Gastrocnemius medialis (tissue), 4 donors: ENCODE measurements at regions not wholly inside any gene's neighbourhood (a gene's known extent, or its start where the extent isn't known, plus 50 kb on each side); places are given as distances from the start of the nearest gene placed in this dataset.

Experiments used
- POLR2A ChIP-seq, 2 donors: fragments of 450-650 bp; IDR thresholded peaks; one replicate each; pipeline ENCODE4 v1.6.1; 2017; ENCODE audit warnings: antibody characterized with exemption in 2 of 2, mild to moderate bottlenecking in 2 of 2, moderate library complexity in 2 of 2
- TF ChIP-seq, protein P1 (sequence below), 5 experiments: fragments of 450-650 bp in 3 of 5; fragments of 200-600 bp in 2 of 5; sonication (generic) in 2 of 5; IDR thresholded peaks in 4 of 5; conservative IDR thresholded peaks in 1 of 5; 1 replicate in 4 of 5; 2 replicates in 1 of 5; pipeline ENCODE4 v1.5.1; 2016 to 2019; ENCODE audit warnings: antibody characterized with exemption in 5 of 5, mild to moderate bottlenecking in 3 of 5, moderate library complexity in 3 of 5

GRCh38 chr18:21979171-21979560 is 190.2 kb upstream of the GATA6 start:
- no peak for TF ChIP-seq POLR2A (IDR thresholded peaks at IDR 0.05)
- TF ChIP-seq, protein P1, sequence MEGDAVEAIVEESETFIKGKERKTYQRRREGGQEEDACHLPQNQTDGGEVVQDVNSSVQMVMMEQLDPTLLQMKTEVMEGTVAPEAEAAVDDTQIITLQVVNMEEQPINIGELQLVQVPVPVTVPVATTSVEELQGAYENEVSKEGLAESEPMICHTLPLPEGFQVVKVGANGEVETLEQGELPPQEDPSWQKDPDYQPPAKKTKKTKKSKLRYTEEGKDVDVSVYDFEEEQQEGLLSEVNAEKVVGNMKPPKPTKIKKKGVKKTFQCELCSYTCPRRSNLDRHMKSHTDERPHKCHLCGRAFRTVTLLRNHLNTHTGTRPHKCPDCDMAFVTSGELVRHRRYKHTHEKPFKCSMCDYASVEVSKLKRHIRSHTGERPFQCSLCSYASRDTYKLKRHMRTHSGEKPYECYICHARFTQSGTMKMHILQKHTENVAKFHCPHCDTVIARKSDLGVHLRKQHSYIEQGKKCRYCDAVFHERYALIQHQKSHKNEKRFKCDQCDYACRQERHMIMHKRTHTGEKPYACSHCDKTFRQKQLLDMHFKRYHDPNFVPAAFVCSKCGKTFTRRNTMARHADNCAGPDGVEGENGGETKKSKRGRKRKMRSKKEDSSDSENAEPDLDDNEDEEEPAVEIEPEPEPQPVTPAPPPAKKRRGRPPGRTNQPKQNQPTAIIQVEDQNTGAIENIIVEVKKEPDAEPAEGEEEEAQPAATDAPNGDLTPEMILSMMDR (IDR thresholded peaks at IDR 0.05 in 4 of 5, conservative IDR thresholded peaks at IDR 0.05 in 1 of 5) = no peak
